OCI-LY7 (cell line): ENCODE measurements at regions not wholly inside any gene's neighbourhood (a gene's known extent, or its start where the extent isn't known, plus 50 kb on each side); places are given as distances from the start of the nearest gene placed in this dataset.

ENCODE experiments used
- CTCF ChIP-seq: fragments of 200-600 bp; sonication (generic); conservative IDR thresholded peaks from 2 replicates; pipeline ENCODE4 v1.5.1; 2014; ENCODE audit warnings: mild to moderate bottlenecking, antibody characterized with exemption, low read length, moderate library complexity, mixed read lengths
- EZH2phosphoT487 ChIP-seq: fragments of 200-600 bp; sonication (generic); IDR thresholded peaks from 2 replicates; pipeline ENCODE4 v1.6.1; 2018; ENCODE audit warnings: low read depth, borderline replicate concordance, mild to moderate bottlenecking, mixed run types, antibody characterized with exemption, low read length, moderate library complexity, mixed read lengths

- TF ChIP-seq CTCF (no peak), EZH2phosphoT487 (no peak)
Measured at GRCh38 chr16:59864981-59865666, 1131.0 kb upstream of the GOT2 start.
